Esophagus squamous epithelium (tissue), 5 donors: ENCODE measurements at regions not wholly inside any gene's neighbourhood (a gene's known extent, or its start where the extent isn't known, plus 50 kb on each side); places are given as distances from the start of the nearest gene placed in this dataset.
"Not testable (repeated sequence)": the region's sequence is repeated elsewhere in the genome, so short reads cannot be mapped to it uniquely, and the experiment has no call there.

Experiments
- DNase-seq: peaks from one replicate; lab custom pipeline; 2025; lab: John Stamatoyannopoulos, UW
- H3K27ac ChIP-seq, 4 donors: fragments of 200-600 bp; sonication (generic); one replicate each; pipeline ENCODE4 v1.5.1; 2016 to 2019; ENCODE audit warnings: mild to moderate bottlenecking in 1 of 4
- H3K27me3 ChIP-seq, 4 donors: fragments of 200-600 bp; sonication (generic); 1 replicate in 3 of 4; 2 replicates in 1 of 4; pipeline versions ENCODE4 v1.5.1 to v1.6.0; 2017 to 2021; ENCODE audit warnings: antibody characterized with exemption in 1 of 4
- H3K36me3 ChIP-seq, 3 donors: fragments of 200-600 bp; sonication (generic); one replicate each; pipeline ENCODE4 v1.5.1; 2016 to 2019
- H3K4me1 ChIP-seq, 3 donors: fragments of 200-600 bp; sonication (generic); one replicate each; pipeline ENCODE4 v1.5.1; 2017 to 2019
- H3K4me3 ChIP-seq, 4 donors: fragments of 200-600 bp; sonication (generic); 1 replicate in 3 of 4; 2 replicates in 1 of 4; pipeline ENCODE4 v1.5.1; 2016 to 2019; ENCODE audit warnings: mild to moderate bottlenecking in 2 of 4, moderate library complexity in 1 of 4
- H3K9me3 ChIP-seq, 3 donors: fragments of 200-600 bp; sonication (generic); one replicate each; pipeline ENCODE4 v1.5.1; 2016 to 2019
- CTCF ChIP-seq, 6 experiments: fragments of 450-650 bp in 4 of 6; fragments of 200-600 bp in 2 of 6; sonication (generic) in 2 of 6; IDR thresholded peaks; one replicate each; pipeline ENCODE4 v1.5.1; 2016 to 2019; ENCODE audit warnings: antibody characterized with exemption in 6 of 6, mild to moderate bottlenecking in 4 of 6, moderate library complexity in 4 of 6
- POLR2A ChIP-seq, 4 donors: fragments of 450-650 bp; IDR thresholded peaks; one replicate each; pipeline ENCODE4 v1.6.1; 2017; ENCODE audit warnings: antibody characterized with exemption in 4 of 4, mild to moderate bottlenecking in 4 of 4, moderate library complexity in 3 of 4
- WGBS, 2 donors: methylation state at CpG; one replicate each; pipeline ENCODE4 v1.1.5; 2018; 5-methylcytosine and 5-hydroxymethylcytosine counted together
- intact Hi-C: fragments of 100-400 bp; cut with DNase I; formaldehyde crosslinking; loops from one replicate; pipeline ENCODE4 v1.15.0; 2022
- donor health status: DM: yes; HTN: yes; CAD: no.

- H3K27me3 ChIP-seq = no peaks in the 10 kb centered on the region
- DNase-seq = no peak
- no peak for TF ChIP-seq POLR2A (IDR thresholded peaks at IDR 0.05)
- no peak for TF ChIP-seq CTCF (IDR thresholded peaks at IDR 0.05)
- intact Hi-C loops = no loop called here
- H3K4me3 ChIP-seq = no peak overlapping the region
- no peaks in the 10 kb centered on the region for H3K4me1 ChIP-seq
- H3K36me3 ChIP-seq = no peaks in the 10 kb centered on the region
- no peak overlapping the region for H3K27ac ChIP-seq
- no peaks in the 10 kb centered on the region for H3K9me3 ChIP-seq
- 44% methylated on average over 1 of the region's 2 CpGs; no CpG with 5 or more reads in 1 of the 2 donors for WGBS, 2 donors
Measured at GRCh38 chr3:161700998-161701397, 204.4 kb downstream of the OTOL1 start.

GRCh38 chr3:161707253-161707652 lies 210.6 kb downstream of the OTOL1 start:
- DNase-seq, intact Hi-C loops, H3K4me1 ChIP-seq: not testable (repeated sequence)

GRCh38 chr3:161713731-161714130 lies 217.1 kb downstream of the OTOL1 start:
- intact Hi-C loops = no loop called here
- Histone ChIP-seq H3K27me3 (no peaks in the 10 kb centered on the region), H3K4me1 (no peaks in the 10 kb centered on the region), H3K27ac (no peak overlapping the region), H3K4me3 (no peak overlapping the region), H3K9me3 (no peaks in the 10 kb centered on the region), H3K36me3 (no peaks in the 10 kb centered on the region)
- no peak for DNase-seq
- no peak for TF ChIP-seq POLR2A (IDR thresholded peaks at IDR 0.05)

More at GRCh38 chr3:161707253-161707652, 210.6 kb downstream of the OTOL1 start:
- not testable (repeated sequence) for H3K9me3 ChIP-seq, H3K27me3 ChIP-seq, H3K27ac ChIP-seq, H3K4me3 ChIP-seq, H3K36me3 ChIP-seq
- WGBS, 2 donors = 55 to 60% methylated on average over 1 to 3 of the region's 5 CpGs

GRCh38 chr3:161731968-161732367 lies 235.4 kb downstream of the OTOL1 start:
- no peak for DNase-seq
- Histone ChIP-seq H3K27me3 (no peaks in the 10 kb centered on the region), H3K9me3 (no peaks in the 10 kb centered on the region), H3K4me3 (no peak overlapping the region), H3K36me3 (no peaks in the 10 kb centered on the region), H3K4me1 (no peaks in the 10 kb centered on the region), H3K27ac (no peak overlapping the region)
- 51 to 74% methylated on average over 2 of the region's 2 CpGs for WGBS, 2 donors
- intact Hi-C loops = no loop called here
- TF ChIP-seq POLR2A (IDR thresholded peaks at IDR 0.05) = no peak
- no peak for TF ChIP-seq CTCF (IDR thresholded peaks at IDR 0.05)

- no peaks in the 10 kb centered on the region for H3K27me3 ChIP-seq
- H3K27ac ChIP-seq = no peak overlapping the region
- intact Hi-C loops = no loop called here
- no peaks in the 10 kb centered on the region for H3K4me1 ChIP-seq
- no peaks in the 10 kb centered on the region for H3K9me3 ChIP-seq
- TF ChIP-seq POLR2A (IDR thresholded peaks at IDR 0.05) (no peak), CTCF (IDR thresholded peaks at IDR 0.05) (no peak)
- no peak overlapping the region for H3K4me3 ChIP-seq
- no peak for DNase-seq
- H3K36me3 ChIP-seq = no peaks in the 10 kb centered on the region
Measured at GRCh38 chr3:161737171-161737570, 240.6 kb downstream of the OTOL1 start.

GRCh38 chr3:161740421-161740820 lies 243.8 kb downstream of the OTOL1 start:
- Histone ChIP-seq H3K4me3 (no peak overlapping the region), H3K36me3 (no peaks in the 10 kb centered on the region), H3K27me3 (no peaks in the 10 kb centered on the region), H3K27ac (no peak overlapping the region), H3K4me1 (no peaks in the 10 kb centered on the region), H3K9me3 (no peaks in the 10 kb centered on the region)
- intact Hi-C loops = no loop called here
- TF ChIP-seq POLR2A (IDR thresholded peaks at IDR 0.05) (no peak), CTCF (IDR thresholded peaks at IDR 0.05) (no peak)
- no peak for DNase-seq
